Transverse colon (tissue), 4 donors: ENCODE measurements at regions not wholly inside any gene's neighbourhood (a gene's known extent, or its start where the extent isn't known, plus 50 kb on each side); places are given as distances from the start of the nearest gene placed in this dataset.
"Not testable (repeated sequence)": the region's sequence is repeated elsewhere in the genome, so short reads cannot be mapped to it uniquely, and the experiment has no call there.

Experiments used
- DNase-seq: peaks from one replicate; pipeline ENCODE4 v3.0.0-alpha.2; 2019
- H3K27ac ChIP-seq, 4 donors: fragments of 200-600 bp; sonication (generic); 2 replicates each; pipeline ENCODE4 v1.5.1; 2016 to 2018; ENCODE audit warnings: inconsistent platforms in 4 of 4
- H3K27me3 ChIP-seq: fragments of 200-600 bp; sonication (generic); 2 replicates; pipeline ENCODE4 v1.5.1; 2017; ENCODE audit warnings: inconsistent platforms
- H3K36me3 ChIP-seq, 4 donors: fragments of 200-600 bp; sonication (generic); 2 replicates each; pipeline ENCODE4 v1.5.1; 2017 to 2019; ENCODE audit warnings: inconsistent platforms in 4 of 4
- H3K4me1 ChIP-seq, 4 donors: fragments of 200-600 bp; sonication (generic); 2 replicates each; pipeline ENCODE4 v1.5.1; 2017 to 2020; ENCODE audit warnings: inconsistent platforms in 4 of 4
- H3K4me3 ChIP-seq, 4 donors: fragments of 200-600 bp; sonication (generic); 1 replicate in 1 of 4; 2 replicates in 3 of 4; pipeline versions ENCODE4 v1.5.1 to v1.6.1; 2017 to 2019; ENCODE audit warnings: inconsistent platforms in 4 of 4
- H3K9me3 ChIP-seq, 2 donors: fragments of 200-600 bp; sonication (generic); 2 replicates each; pipeline ENCODE4 v1.5.1; 2017 to 2019; ENCODE audit warnings: inconsistent platforms in 2 of 2
- EP300 ChIP-seq: sonication (generic); formaldehyde crosslinking; IDR thresholded peaks from one replicate; pipeline ENCODE4 v1.6.1; 2017; ENCODE audit warnings: antibody characterized with exemption, low read depth
- POLR2A ChIP-seq: fragments of 450-650 bp; IDR thresholded peaks from one replicate; pipeline ENCODE4 v1.6.1; 2016; ENCODE audit warnings: antibody characterized with exemption, mild to moderate bottlenecking, moderate library complexity
- POLR2AphosphoS5 ChIP-seq, 3 donors: sonication (generic); formaldehyde crosslinking; IDR thresholded peaks; one replicate each; pipeline ENCODE4 v1.6.1; 2016; ENCODE audit warnings: antibody characterized with exemption in 3 of 3
- WGBS, 2 donors: methylation state at CpG; one replicate each; pipeline ENCODE4 v1.1.5; 2018; ENCODE audit warnings: low coverage in 1 of 2; 5-methylcytosine and 5-hydroxymethylcytosine counted together
- in situ Hi-C, 4 donors: fragments of 200-750 bp; cut with MboI; loops; one replicate each; pipeline versions ENCODE4 v1.15.0 to v1.15.1; 2017; ENCODE audit warnings: low sequenced_read_pairs in 3 of 4, low pct_ligation_motif_present in 1 of 4, low pct_unique_long_range_greater_than_20kb in 1 of 4
- intact Hi-C: fragments of 100-400 bp; cut with DNase I; formaldehyde crosslinking; loops from one replicate; pipeline ENCODE4 v1.15.1; 2023; ENCODE audit warnings: low total_unique reads
- TF ChIP-seq, protein P1 (sequence below), 5 experiments: fragments of 200-600 bp in 3 of 5; fragments of 450-650 bp in 2 of 5; sonication (generic) in 3 of 5; IDR thresholded peaks; 1 replicate in 2 of 5; 2 replicates in 3 of 5; pipeline ENCODE4 v1.5.1; 2016 to 2017; ENCODE audit warnings: antibody characterized with exemption in 5 of 5, inconsistent platforms in 3 of 5, mild to moderate bottlenecking in 2 of 5, moderate library complexity in 1 of 5

DNA sequence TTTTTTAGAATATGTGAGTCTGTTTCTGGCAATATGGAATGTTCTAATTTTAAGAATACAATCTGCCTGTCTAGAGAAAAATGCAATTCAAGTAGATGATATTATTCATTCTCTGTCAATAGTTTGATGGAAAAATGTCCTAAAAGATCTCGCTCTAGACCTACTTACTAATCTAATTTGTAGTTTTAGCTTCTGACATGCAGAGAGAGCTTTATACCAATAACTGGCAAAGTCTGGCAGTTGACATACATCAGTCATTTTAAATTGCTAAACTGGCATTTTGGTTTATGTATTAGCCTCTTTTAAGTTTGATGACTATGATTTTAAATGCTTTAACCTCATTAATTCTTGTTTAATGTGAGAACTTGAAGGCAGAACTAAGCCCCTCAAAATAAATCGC lies 355.0 kb upstream of the CDH10 start:
- 74 to 83% methylated on average over 2 of the region's 2 CpGs for WGBS, 2 donors
- Histone ChIP-seq H3K9me3 (no peaks in the 10 kb centered on the region), H3K4me3 (no peak overlapping the region), H3K4me1 (no peaks in the 10 kb centered on the region), H3K27me3 (no peaks in the 10 kb centered on the region), H3K36me3 (no peaks in the 10 kb centered on the region), H3K27ac (no peak overlapping the region)
- in situ Hi-C loops (no loop called here), intact Hi-C loops (no loop called here)
- TF ChIP-seq POLR2AphosphoS5 (IDR thresholded peaks at IDR 0.05) (no peak), EP300 (no peak), POLR2A (no peak)
- TF ChIP-seq, protein P1, sequence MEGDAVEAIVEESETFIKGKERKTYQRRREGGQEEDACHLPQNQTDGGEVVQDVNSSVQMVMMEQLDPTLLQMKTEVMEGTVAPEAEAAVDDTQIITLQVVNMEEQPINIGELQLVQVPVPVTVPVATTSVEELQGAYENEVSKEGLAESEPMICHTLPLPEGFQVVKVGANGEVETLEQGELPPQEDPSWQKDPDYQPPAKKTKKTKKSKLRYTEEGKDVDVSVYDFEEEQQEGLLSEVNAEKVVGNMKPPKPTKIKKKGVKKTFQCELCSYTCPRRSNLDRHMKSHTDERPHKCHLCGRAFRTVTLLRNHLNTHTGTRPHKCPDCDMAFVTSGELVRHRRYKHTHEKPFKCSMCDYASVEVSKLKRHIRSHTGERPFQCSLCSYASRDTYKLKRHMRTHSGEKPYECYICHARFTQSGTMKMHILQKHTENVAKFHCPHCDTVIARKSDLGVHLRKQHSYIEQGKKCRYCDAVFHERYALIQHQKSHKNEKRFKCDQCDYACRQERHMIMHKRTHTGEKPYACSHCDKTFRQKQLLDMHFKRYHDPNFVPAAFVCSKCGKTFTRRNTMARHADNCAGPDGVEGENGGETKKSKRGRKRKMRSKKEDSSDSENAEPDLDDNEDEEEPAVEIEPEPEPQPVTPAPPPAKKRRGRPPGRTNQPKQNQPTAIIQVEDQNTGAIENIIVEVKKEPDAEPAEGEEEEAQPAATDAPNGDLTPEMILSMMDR (IDR thresholded peaks at IDR 0.05) = no peak
- DNase-seq = no peak

GRCh38 chr5:24998641-24999040 lies 353.9 kb upstream of the CDH10 start:
- Histone ChIP-seq H3K4me3 (no peak overlapping the region), H3K27me3 (no peaks in the 10 kb centered on the region), H3K9me3 (no peaks in the 10 kb centered on the region), H3K27ac (no peak overlapping the region), H3K36me3 (no peaks in the 10 kb centered on the region), H3K4me1 (no peaks in the 10 kb centered on the region)
- TF ChIP-seq POLR2AphosphoS5 (IDR thresholded peaks at IDR 0.05) = no peak
- no peak for TF ChIP-seq POLR2A
- TF ChIP-seq, protein P1 (IDR thresholded peaks at IDR 0.05) = no peak
- TF ChIP-seq EP300 = no peak
- WGBS, 2 donors = 37 to 53% methylated on average over 2 of the region's 2 CpGs
- no peak for DNase-seq
- in situ Hi-C loops (no loop called here), intact Hi-C loops (no loop called here)

DNA sequence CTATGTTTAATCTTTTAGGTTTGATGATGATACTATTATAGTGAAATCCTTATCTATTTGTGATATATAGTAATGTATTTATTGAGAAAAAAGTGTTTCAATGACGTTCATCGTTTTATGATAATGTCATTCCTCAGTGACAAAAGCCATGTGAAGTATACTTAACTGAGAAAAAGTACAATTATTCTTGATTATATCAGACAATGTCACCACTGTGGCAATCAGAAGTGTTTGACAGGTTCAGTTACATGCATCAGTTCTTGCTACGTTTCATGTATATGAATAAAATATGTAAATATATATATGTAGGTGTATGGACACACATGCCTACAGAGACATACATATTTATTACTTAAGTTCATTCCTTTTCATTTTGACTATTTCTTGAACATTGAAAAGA lies 341.5 kb upstream of the CDH10 start:
- Histone ChIP-seq H3K27me3 (no peaks in the 10 kb centered on the region), H3K4me3 (no peak overlapping the region), H3K4me1 (no peaks in the 10 kb centered on the region), H3K27ac (no peak overlapping the region), H3K9me3 (no peaks in the 10 kb centered on the region), H3K36me3 (no peaks in the 10 kb centered on the region)
- intact Hi-C loops (no loop called here), in situ Hi-C loops (no loop called here)
- DNase-seq = no peak
- 69 to 81% methylated on average over 3 of the region's 3 CpGs for WGBS, 2 donors
- no peak for TF ChIP-seq POLR2AphosphoS5 (IDR thresholded peaks at IDR 0.05)
- TF ChIP-seq POLR2A = no peak
- TF ChIP-seq EP300 = no peak
- TF ChIP-seq, protein P1 (IDR thresholded peaks at IDR 0.05) = no peak

DNA sequence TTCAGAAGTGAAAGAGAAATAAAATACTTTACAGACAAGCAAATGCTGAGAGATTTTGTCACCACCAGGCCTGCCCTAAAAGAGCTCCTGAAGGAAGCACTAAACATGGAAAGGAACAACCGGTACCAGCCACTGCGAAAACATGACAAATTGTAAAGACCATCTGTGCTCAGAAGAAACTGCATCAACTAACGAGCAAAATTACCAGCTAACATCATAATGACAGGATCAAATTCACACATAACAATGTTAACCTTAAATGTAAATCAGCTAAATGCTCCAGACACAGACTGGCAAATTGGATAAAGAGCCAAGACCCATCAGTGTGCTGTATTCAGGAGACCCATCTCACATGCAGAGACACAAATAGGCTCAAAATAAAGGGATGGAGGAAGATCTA lies 333.8 kb upstream of the CDH10 start:
- intact Hi-C loops, H3K27ac ChIP-seq, in situ Hi-C loops, H3K9me3 ChIP-seq, H3K4me3 ChIP-seq, H3K36me3 ChIP-seq, H3K4me1 ChIP-seq, H3K27me3 ChIP-seq, DNase-seq: not testable (repeated sequence)
- WGBS, 2 donors = 81 to 82% methylated on average over 3 of the region's 3 CpGs

GRCh38 chr5:24963611-24964010 lies 318.8 kb upstream of the CDH10 start:
- 24 to 44% methylated on average over 1 of the region's 1 CpG for WGBS, 2 donors
- no peaks in the 10 kb centered on the region for H3K27me3 ChIP-seq
- no peak for DNase-seq
- H3K4me3 ChIP-seq = no peak overlapping the region
- no peaks in the 10 kb centered on the region for H3K4me1 ChIP-seq
- TF ChIP-seq POLR2AphosphoS5 (IDR thresholded peaks at IDR 0.05) (no peak), POLR2A (no peak), EP300 (no peak)
- TF ChIP-seq, protein P1 (IDR thresholded peaks at IDR 0.05) = no peak
- in situ Hi-C loops (no loop called here), intact Hi-C loops (no loop called here)
- no peak overlapping the region for H3K27ac ChIP-seq
- H3K36me3 ChIP-seq = no peaks in the 10 kb centered on the region
- H3K9me3 ChIP-seq = peaks cover 0 to 6% of the 10 kb centered on the region in 2 donors
